Osteoblast (primary cell): ENCODE measurements at regions not wholly inside any gene's neighbourhood (a gene's known extent, or its start where the extent isn't known, plus 50 kb on each side); places are given as distances from the start of the nearest gene placed in this dataset.
"Not testable (repeated sequence)": the region's sequence is repeated elsewhere in the genome, so short reads cannot be mapped to it uniquely, and the experiment has no call there.

Experiments
- DNase-seq: peaks from one replicate; pipeline ENCODE4 v3.0.0; 2011; ENCODE audit warnings: low spot score, mixed read lengths; ENCODE audit not compliant: insufficient read length; ENCODE audit errors: missing footprints
- H2AFZ ChIP-seq: 2 replicates; pipeline ENCODE4 v1.6.0; 2011; ENCODE audit warnings: mild to moderate bottlenecking, low read length
- H3K27ac ChIP-seq: 2 replicates; pipeline ENCODE4 v1.5.1; 2011; ENCODE audit warnings: mild to moderate bottlenecking, low read depth, low read length, moderate library complexity
- H3K27me3 ChIP-seq: 2 replicates; pipeline ENCODE4 v1.6.0; 2012; ENCODE audit warnings: mild to moderate bottlenecking, control low read depth, inconsistent platforms, low read length, moderate library complexity; ENCODE audit not compliant: insufficient read depth
- H3K36me3 ChIP-seq: 2 replicates; pipeline ENCODE4 v1.5.1; 2011; ENCODE audit warnings: mild to moderate bottlenecking, low read length, control low read depth, moderate library complexity; ENCODE audit not compliant: insufficient read depth
- H3K4me1 ChIP-seq: 2 replicates; pipeline ENCODE4 v1.5.1; 2011; ENCODE audit warnings: mild to moderate bottlenecking, low read length, control low read depth, moderate library complexity; ENCODE audit not compliant: insufficient read depth
- H3K4me2 ChIP-seq: 2 replicates; pipeline ENCODE4 v1.6.0; 2011; ENCODE audit warnings: mild to moderate bottlenecking, low read length; ENCODE audit not compliant: insufficient read depth
- H3K4me3 ChIP-seq: fragments of 200-600 bp; sonication (generic); 3 replicates; pipeline ENCODE4 v1.5.1; 2012; ENCODE audit warnings: mild to moderate bottlenecking, low read length, inconsistent platforms; ENCODE audit not compliant: insufficient read depth
- H3K79me2 ChIP-seq: 2 replicates; pipeline ENCODE4 v1.6.0; 2012; ENCODE audit warnings: mild to moderate bottlenecking, low read length, control low read depth, inconsistent platforms; ENCODE audit not compliant: insufficient read depth
- H3K9me3 ChIP-seq: 2 replicates; pipeline ENCODE4 v1.5.1; 2011; ENCODE audit warnings: low read depth, low read length, control low read depth
- H4K20me1 ChIP-seq: 2 replicates; pipeline ENCODE4 v1.6.0; 2012; ENCODE audit warnings: mild to moderate bottlenecking, low read length, control low read depth; ENCODE audit not compliant: insufficient read depth
- CTCF ChIP-seq: IDR thresholded peaks from 2 replicates; pipeline ENCODE4 v1.5.1; 2011; ENCODE audit warnings: mild to moderate bottlenecking, low read depth, low read length, moderate library complexity; ENCODE audit errors: extremely low read depth

- peaks cover 21% of the 10 kb centered on the region for H3K4me1 ChIP-seq
- TF ChIP-seq CTCF: no peak
- H4K20me1 ChIP-seq: no peaks in the 10 kb centered on the region
- H2AFZ ChIP-seq: no peak overlapping the region
- no peak overlapping the region for H3K4me2 ChIP-seq
- no peaks in the 10 kb centered on the region for H3K79me2 ChIP-seq
- H3K4me3 ChIP-seq: no peak overlapping the region
- H3K27me3 ChIP-seq: no peaks in the 10 kb centered on the region
- H3K27ac ChIP-seq: no peak overlapping the region
- H3K36me3 ChIP-seq: no peaks in the 10 kb centered on the region
- no peak for DNase-seq
- H3K9me3 ChIP-seq: no peaks in the 10 kb centered on the region
These were observed 202.9 kb downstream of the MATN1 start for GRCh38 chr1:30520476-30520875.

GRCh38 chr1:30519201-30519763 is 204.1 kb downstream of the MATN1 start:
- H2AFZ ChIP-seq: no peak overlapping the region
- no peak for TF ChIP-seq CTCF
- H3K27ac ChIP-seq: no peak overlapping the region
- H3K27me3 ChIP-seq: no peaks in the 10 kb centered on the region
- no peak overlapping the region for H3K4me3 ChIP-seq
- H3K9me3 ChIP-seq: no peaks in the 10 kb centered on the region
- H3K79me2 ChIP-seq: no peaks in the 10 kb centered on the region
- H3K4me1 ChIP-seq: peaks cover 20% of the 10 kb centered on the region
- H3K36me3 ChIP-seq: no peaks in the 10 kb centered on the region
- no peaks in the 10 kb centered on the region for H4K20me1 ChIP-seq
- DNase-seq: no peak
- no peak overlapping the region for H3K4me2 ChIP-seq

- no peak for TF ChIP-seq CTCF
- Histone ChIP-seq H3K9me3 (no peaks in the 10 kb centered on the region), H4K20me1 (no peaks in the 10 kb centered on the region), H3K79me2 (no peaks in the 10 kb centered on the region), H3K36me3 (no peaks in the 10 kb centered on the region), H3K27ac (no peak overlapping the region), H3K4me1 (peaks cover 16% of the 10 kb centered on the region), H3K4me2 (no peak overlapping the region), H2AFZ (no peak overlapping the region), H3K27me3 (no peaks in the 10 kb centered on the region), H3K4me3 (no peak overlapping the region)
- no peak for DNase-seq
These were observed 204.7 kb downstream of the MATN1 start for GRCh38 chr1:30518696-30519095.

GRCh38 chr1:30518186-30518585 is 205.2 kb downstream of the MATN1 start:
- Histone ChIP-seq H3K4me2 (no peak overlapping the region), H3K27me3 (no peaks in the 10 kb centered on the region), H2AFZ (no peak overlapping the region), H3K79me2 (no peaks in the 10 kb centered on the region), H3K9me3 (no peaks in the 10 kb centered on the region), H3K4me3 (no peak overlapping the region), H3K36me3 (no peaks in the 10 kb centered on the region), H3K27ac (no peak overlapping the region), H4K20me1 (no peaks in the 10 kb centered on the region), H3K4me1 (peaks cover 11% of the 10 kb centered on the region)
- TF ChIP-seq CTCF: no peak
- DNase-seq: no peak

- H4K20me1 ChIP-seq, H3K36me3 ChIP-seq, DNase-seq, H2AFZ ChIP-seq, H3K79me2 ChIP-seq, H3K27ac ChIP-seq, H3K9me3 ChIP-seq, H3K4me2 ChIP-seq, H3K27me3 ChIP-seq, H3K4me1 ChIP-seq, H3K4me3 ChIP-seq: not testable (repeated sequence)
These were observed 205.7 kb downstream of the MATN1 start for GRCh38 chr1:30517666-30518065.

- H3K9me3 ChIP-seq, H3K4me1 ChIP-seq, H3K27ac ChIP-seq, H3K36me3 ChIP-seq, H2AFZ ChIP-seq, H3K79me2 ChIP-seq, H3K4me3 ChIP-seq, H3K27me3 ChIP-seq, H3K4me2 ChIP-seq, H4K20me1 ChIP-seq, DNase-seq: not testable (repeated sequence)
These were observed 206.1 kb downstream of the MATN1 start for GRCh38 chr1:30517241-30517640.
